ENCODE measurements at regions not wholly inside any gene's neighbourhood (a gene's known extent, or its start where the extent isn't known, plus 50 kb on each side); places are given as distances from the start of the nearest gene placed in this dataset.

DNA sequence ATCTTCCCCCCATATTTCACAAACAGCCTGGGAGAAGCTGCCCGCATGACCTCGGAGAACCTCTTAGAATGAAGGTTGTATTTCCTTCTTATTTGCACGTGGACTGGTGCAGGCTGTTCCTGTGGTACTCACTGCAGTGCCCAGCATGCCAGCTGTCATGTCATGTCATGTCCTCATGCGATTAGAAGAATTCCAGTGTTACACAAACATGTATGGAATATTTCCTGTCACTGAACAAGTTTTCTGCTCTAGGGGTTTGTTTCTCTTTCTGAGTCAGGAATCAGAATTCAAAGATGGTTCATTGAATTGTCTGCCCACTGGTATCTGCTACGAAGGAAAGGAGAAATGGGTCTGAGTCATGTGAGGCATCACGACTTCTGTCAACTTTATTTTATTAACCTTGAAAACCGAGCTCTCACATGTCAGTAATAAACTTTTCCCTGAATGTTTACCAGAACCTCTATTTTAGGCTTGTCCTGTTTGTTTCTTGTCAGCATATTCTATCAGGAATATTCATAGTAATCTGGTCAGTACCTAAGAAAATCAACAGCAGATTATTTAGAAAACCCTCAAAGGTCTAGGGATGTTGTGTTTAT is 415.6 kb downstream of the GADD45G start:
- TF ChIP-seq, protein P1, sequence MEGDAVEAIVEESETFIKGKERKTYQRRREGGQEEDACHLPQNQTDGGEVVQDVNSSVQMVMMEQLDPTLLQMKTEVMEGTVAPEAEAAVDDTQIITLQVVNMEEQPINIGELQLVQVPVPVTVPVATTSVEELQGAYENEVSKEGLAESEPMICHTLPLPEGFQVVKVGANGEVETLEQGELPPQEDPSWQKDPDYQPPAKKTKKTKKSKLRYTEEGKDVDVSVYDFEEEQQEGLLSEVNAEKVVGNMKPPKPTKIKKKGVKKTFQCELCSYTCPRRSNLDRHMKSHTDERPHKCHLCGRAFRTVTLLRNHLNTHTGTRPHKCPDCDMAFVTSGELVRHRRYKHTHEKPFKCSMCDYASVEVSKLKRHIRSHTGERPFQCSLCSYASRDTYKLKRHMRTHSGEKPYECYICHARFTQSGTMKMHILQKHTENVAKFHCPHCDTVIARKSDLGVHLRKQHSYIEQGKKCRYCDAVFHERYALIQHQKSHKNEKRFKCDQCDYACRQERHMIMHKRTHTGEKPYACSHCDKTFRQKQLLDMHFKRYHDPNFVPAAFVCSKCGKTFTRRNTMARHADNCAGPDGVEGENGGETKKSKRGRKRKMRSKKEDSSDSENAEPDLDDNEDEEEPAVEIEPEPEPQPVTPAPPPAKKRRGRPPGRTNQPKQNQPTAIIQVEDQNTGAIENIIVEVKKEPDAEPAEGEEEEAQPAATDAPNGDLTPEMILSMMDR (IDR thresholded peaks at IDR 0.05; ENCODE audit: low read depth, low read length), result no peak
- no peak for TF ChIP-seq POLR2A (IDR thresholded peaks at IDR 0.05; ENCODE audit: extremely low read depth, insufficient read length)
